Activated naive CD8-positive, alpha-beta T cell treated with anti-CD3 and anti-CD28 coated beads, Interleukin-2, amount 10 ng/mL, durations not matched to agents 7 days and 5 days (primary cell): ENCODE measurements at regions not wholly inside any gene's neighbourhood (a gene's known extent, or its start where the extent isn't known, plus 50 kb on each side); places are given as distances from the start of the nearest gene placed in this dataset.
"Not testable (repeated sequence)": the region's sequence is repeated elsewhere in the genome, so short reads cannot be mapped to it uniquely, and the experiment has no call there.

Experiments
- ATAC-seq: fragments of 150-1000 bp; cut with Tn5 transposase; one replicate; pipeline ENCODE4 v1.10.0; 2021; ENCODE audit warnings: low read depth, moderate library complexity
- POLR2A ChIA-PET: fragments of 350-600 bp; sonication (Branson Sonifier 250); formaldehyde crosslinking; loops from one replicate; lab custom pipeline; 2021; ENCODE audit warnings: antibody characterized with exemption; lab: Charles Lee
- DNase-seq: peaks from one replicate; pipeline ENCODE4 v3.0.0; 2021
- H3K27ac Mint-ChIP-seq: one replicate; pipeline ENCODE4 v1.8.0; 2022; ENCODE audit warnings: mild to moderate bottlenecking, mixed read lengths
- H3K27me3 Mint-ChIP-seq: one replicate; pipeline ENCODE4 v1.8.0; 2022; ENCODE audit warnings: mild to moderate bottlenecking, moderate library complexity, mixed read lengths
- H3K36me3 Mint-ChIP-seq: one replicate; pipeline ENCODE4 v1.8.0; 2021; ENCODE audit warnings: mild to moderate bottlenecking, mixed read lengths
- H3K4me1 Mint-ChIP-seq: one replicate; pipeline ENCODE4 v1.8.0; 2021; ENCODE audit warnings: mixed read lengths
- H3K4me3 Mint-ChIP-seq: one replicate; pipeline ENCODE4 v1.8.0; 2022; ENCODE audit warnings: mild to moderate bottlenecking, moderate library complexity, mixed read lengths
- H3K9me3 Mint-ChIP-seq: one replicate; pipeline ENCODE4 v1.8.0; 2021; ENCODE audit warnings: mixed read lengths

DNA sequence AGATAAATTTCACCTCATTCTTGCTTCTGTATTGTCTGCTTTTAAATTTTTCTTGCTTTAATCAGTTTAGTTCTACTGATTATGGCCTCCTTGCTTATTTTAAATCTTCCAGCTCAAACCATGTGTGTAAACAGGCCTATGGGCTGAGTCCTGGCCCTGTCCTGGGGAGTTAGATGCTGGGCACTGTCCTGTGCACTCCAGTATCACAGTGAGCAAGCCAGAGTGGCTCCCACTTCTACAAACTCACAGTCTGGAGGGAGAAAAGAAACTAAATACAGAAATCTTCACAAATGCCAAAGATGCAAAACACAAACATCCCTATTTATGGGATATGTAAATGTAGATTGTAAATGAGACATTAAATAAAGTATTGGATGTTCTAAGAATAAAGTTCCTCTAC lies 101.1 kb upstream of the POGK start:
- H3K27me3 Mint-ChIP-seq = peaks cover under 1% of the 10 kb centered on the region

DNA sequence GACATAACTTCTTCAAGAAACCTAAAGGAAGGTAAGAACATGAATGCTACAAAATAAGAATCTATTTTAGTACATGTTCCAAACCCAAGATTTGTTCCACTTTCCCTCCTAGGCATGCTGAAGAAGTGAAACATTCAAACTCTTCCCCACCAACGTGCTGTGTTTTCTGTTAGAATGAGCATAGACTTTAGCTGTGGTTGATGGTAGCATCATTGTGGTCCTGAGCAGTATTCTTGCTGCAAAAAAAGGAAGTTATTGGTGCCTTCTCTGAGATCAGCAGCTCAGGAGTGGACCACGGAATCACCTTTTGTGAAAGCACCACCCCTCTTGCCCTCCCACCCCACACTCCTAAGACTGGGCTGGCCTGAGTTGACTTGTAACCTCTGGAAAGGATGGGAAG lies 100.4 kb upstream of the POGK start:
- Mint-ChIP-seq H3K27me3 (no peaks in the 10 kb centered on the region), H3K4me1 (no peaks in the 10 kb centered on the region), H3K4me3 (no peak overlapping the region), H3K36me3 (no peaks in the 10 kb centered on the region), H3K9me3 (no peaks in the 10 kb centered on the region), H3K27ac (no peak overlapping the region)
- ATAC-seq (no peak), DNase-seq (no peak)
- POLR2A ChIA-PET = no interaction called here

More for the DNA sequence above, 101.1 kb upstream of the POGK start:
- no peak overlapping the region for H3K27ac Mint-ChIP-seq
- ATAC-seq = no peak
- no peak for DNase-seq
- H3K4me1 Mint-ChIP-seq = no peaks in the 10 kb centered on the region
- POLR2A ChIA-PET = no interaction called here
- H3K36me3 Mint-ChIP-seq = no peaks in the 10 kb centered on the region
- H3K4me3 Mint-ChIP-seq = no peak overlapping the region
- H3K9me3 Mint-ChIP-seq = no peaks in the 10 kb centered on the region

DNA sequence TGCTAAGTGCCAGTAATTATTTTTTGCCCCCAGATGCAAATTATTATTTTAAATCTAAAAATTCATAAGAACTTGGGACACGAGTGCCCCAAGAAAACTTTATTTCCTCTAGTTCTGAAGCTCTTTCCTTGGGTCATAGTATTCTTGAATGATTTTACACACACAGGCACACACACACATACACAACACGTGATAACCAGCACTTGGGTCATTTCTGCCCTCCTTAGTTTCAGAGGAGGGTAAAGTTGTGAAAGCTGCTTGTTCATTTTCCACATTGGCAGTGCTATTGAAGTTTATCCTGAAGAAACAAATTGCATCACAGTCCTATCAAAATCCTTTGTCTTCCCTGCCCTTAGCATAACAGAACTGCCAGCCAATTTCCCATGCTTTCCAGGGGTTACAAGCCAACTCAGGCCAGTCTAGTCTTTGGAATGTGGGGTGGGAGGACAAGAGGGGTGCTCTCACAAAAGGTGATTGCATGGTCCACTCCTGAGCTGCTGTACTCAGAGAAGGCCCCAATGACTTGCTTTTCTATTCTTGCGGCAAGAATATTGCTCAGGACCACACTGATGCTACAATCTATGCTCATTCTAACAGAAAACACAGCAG lies 98.5 kb upstream of the POGK start:
- ATAC-seq (peak; percentile 42), DNase-seq (no peak)
- POLR2A ChIA-PET = no interaction called here
- H3K27ac Mint-ChIP-seq = no peak overlapping the region
- no peak overlapping the region for H3K4me3 Mint-ChIP-seq
- H3K9me3 Mint-ChIP-seq = peaks cover 1% of the 10 kb centered on the region
- H3K36me3 Mint-ChIP-seq = no peaks in the 10 kb centered on the region
- H3K27me3 Mint-ChIP-seq = no peaks in the 10 kb centered on the region
- H3K4me1 Mint-ChIP-seq = no peaks in the 10 kb centered on the region

DNA sequence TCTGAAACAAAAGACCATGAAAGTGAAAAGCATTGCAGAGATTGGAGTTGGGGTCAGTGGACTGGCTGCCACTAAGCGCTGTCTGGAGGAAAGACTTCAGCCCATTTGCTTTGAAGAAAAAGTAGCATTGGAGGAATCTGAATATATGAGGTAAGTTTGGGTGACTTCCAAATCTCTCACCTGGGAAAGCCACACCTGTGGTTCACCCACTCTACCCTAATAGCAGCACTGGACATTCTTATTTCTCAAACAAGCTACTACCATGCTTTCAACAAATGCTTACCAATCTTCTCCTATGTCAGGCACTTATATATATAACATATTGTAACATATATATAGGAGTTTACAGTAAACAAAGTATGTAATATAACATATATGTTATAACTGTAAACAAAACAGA lies 76.0 kb upstream of the POGK start:
- DNase-seq = no peak
- H3K27ac Mint-ChIP-seq = no peak overlapping the region
- POLR2A ChIA-PET = no interaction called here
- no peaks in the 10 kb centered on the region for H3K36me3 Mint-ChIP-seq
- H3K4me1 Mint-ChIP-seq = no peaks in the 10 kb centered on the region
- H3K27me3 Mint-ChIP-seq = no peaks in the 10 kb centered on the region
- no peak overlapping the region for H3K4me3 Mint-ChIP-seq
- no peaks in the 10 kb centered on the region for H3K9me3 Mint-ChIP-seq
- ATAC-seq = no peak

DNA sequence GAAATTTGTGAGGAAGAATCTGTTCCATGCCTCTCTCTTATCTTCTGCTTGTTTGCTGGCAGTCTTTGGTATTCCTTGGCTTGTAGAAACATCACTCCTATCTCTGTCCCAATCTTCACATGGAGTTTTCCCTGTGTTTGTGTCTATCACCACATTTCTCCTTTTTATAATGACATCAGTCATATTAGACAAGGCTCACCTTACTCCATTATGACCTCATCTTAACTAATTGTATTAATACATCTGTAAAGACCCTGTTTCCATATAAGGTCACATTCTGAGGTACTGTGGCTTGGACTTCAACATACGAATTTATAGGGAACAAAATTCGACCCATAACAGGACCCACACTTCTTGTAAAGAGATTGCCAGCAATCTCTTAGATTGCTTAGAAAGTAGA lies 72.3 kb upstream of the POGK start:
- Mint-ChIP-seq H3K4me1 (no peaks in the 10 kb centered on the region), H3K36me3 (no peaks in the 10 kb centered on the region), H3K27ac (no peak overlapping the region), H3K27me3 (peaks cover 2% of the 10 kb centered on the region), H3K9me3 (peaks cover 4% of the 10 kb centered on the region), H3K4me3 (no peak overlapping the region)
- ATAC-seq = no peak
- POLR2A ChIA-PET = no interaction called here
- DNase-seq = no peak

DNA sequence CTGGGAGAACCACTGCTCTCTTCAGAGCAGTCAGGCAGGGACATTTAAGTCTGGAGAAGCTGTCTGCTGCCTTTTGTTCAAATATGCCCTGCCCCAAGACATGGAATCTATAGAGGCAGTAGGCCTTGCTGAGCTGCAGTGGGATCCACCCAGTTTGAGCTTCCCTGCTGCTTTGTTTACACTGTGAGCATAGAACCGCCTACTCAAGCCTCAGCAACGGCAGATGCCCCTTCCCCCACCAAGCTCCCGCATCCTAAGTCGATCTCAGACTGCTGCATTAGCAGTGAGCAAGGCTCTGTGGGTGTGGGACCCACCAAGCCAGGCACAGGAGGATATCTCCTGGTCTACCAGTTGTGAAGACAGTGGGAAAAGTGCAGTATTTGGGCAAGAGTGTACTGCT lies 54.6 kb upstream of the POGK start:
- H3K4me1 Mint-ChIP-seq, DNase-seq, POLR2A ChIA-PET, H3K4me3 Mint-ChIP-seq, H3K27ac Mint-ChIP-seq, H3K36me3 Mint-ChIP-seq, H3K27me3 Mint-ChIP-seq, H3K9me3 Mint-ChIP-seq, ATAC-seq: not testable (repeated sequence)

DNA sequence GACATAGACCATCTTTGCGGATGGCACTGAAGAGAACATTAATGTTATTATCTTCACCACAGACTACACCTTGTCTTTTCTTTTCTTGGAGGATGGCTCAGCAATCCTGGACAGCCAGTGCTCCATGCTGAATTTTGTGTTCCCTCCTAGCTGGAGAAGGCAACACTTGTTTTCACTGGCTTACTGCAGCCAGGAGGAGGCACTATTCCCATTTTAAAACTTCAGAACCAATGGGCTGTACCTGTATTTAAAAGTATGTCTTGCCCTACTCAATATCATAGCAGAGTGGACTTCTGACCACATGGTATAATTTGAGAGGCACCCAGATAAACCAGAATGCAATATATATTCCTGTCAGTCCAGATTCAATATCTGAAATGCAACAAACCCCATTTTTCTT lies 53.3 kb upstream of the POGK start:
- H3K9me3 Mint-ChIP-seq = no peaks in the 10 kb centered on the region
- no peaks in the 10 kb centered on the region for H3K36me3 Mint-ChIP-seq
- H3K4me1 Mint-ChIP-seq = no peaks in the 10 kb centered on the region
- ATAC-seq = no peak
- H3K27me3 Mint-ChIP-seq = peaks cover 8% of the 10 kb centered on the region
- no peak overlapping the region for H3K27ac Mint-ChIP-seq
- no peak overlapping the region for H3K4me3 Mint-ChIP-seq
- no peak for DNase-seq
- POLR2A ChIA-PET = no interaction called here

DNA sequence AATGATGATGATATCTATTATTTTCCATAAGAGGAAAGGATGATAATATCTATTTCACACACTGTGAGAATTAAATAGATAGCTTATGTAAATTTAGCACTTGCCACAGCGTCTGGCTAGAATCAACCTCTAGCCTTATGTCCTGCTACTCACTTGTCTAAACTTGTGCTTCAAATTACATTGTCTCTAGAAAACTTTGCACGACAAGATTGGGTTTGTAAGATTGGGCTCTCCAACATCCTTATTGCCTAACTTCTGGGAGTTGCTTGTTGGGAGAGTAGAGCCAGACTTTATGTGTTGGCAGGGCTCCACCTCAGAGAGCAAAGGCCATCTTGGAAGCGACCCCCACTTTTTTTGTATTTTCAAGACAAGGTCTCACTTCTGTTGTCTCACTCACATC lies 50.0 kb upstream of the POGK start:
- no peaks in the 10 kb centered on the region for H3K36me3 Mint-ChIP-seq
- H3K27me3 Mint-ChIP-seq = peaks cover 11% of the 10 kb centered on the region
- H3K4me1 Mint-ChIP-seq = no peaks in the 10 kb centered on the region
- H3K4me3 Mint-ChIP-seq = no peak overlapping the region
- no peak overlapping the region for H3K27ac Mint-ChIP-seq
- POLR2A ChIA-PET = no interaction called here
- no peak for ATAC-seq
- no peaks in the 10 kb centered on the region for H3K9me3 Mint-ChIP-seq
- DNase-seq = no peak
